ENCODE measurements at regions not wholly inside any gene's neighbourhood (a gene's known extent, or its start where the extent isn't known, plus 50 kb on each side); places are given as distances from the start of the nearest gene placed in this dataset.

- Histone ChIP-seq H3K36me3 (ENCODE audit: control insufficient read depth, insufficient read depth, low read length) (no peaks in the 10 kb centered on the region), H3K27me3 (replicated peaks; ENCODE audit: control insufficient read depth, insufficient read depth, low read length) (no peaks in the 10 kb centered on the region), H3K4me3 (replicated peaks; ENCODE audit: low read depth, low read length) (no peak overlapping the region)
- TF ChIP-seq CTCF (IDR thresholded peaks at IDR 0.05; ENCODE audit: insufficient read depth, low read length, poor library complexity, severe bottlenecking), result no peak
- no peak for DNase-seq (ENCODE audit: extremely low read depth, insufficient read length)
These were observed 967.5 kb upstream of the PIK3C3 start for GRCh38 chr18:40987581-40987980.

- H3K36me3 ChIP-seq (ENCODE audit: control insufficient read depth, insufficient read depth, low read length), result no peaks in the 10 kb centered on the region
- H3K27me3 ChIP-seq (replicated peaks; ENCODE audit: control insufficient read depth, insufficient read depth, low read length), result no peaks in the 10 kb centered on the region
- no peak overlapping the region for H3K4me3 ChIP-seq (replicated peaks; ENCODE audit: low read depth, low read length)
- no peak for DNase-seq (ENCODE audit: extremely low read depth, insufficient read length)
- no peak for TF ChIP-seq CTCF (IDR thresholded peaks at IDR 0.05; ENCODE audit: insufficient read depth, low read length, poor library complexity, severe bottlenecking)
These were observed 969.6 kb upstream of the PIK3C3 start for GRCh38 chr18:40985436-40985835.

GRCh38 chr18:40984856-40985255 is 970.2 kb upstream of the PIK3C3 start:
- TF ChIP-seq CTCF (IDR thresholded peaks at IDR 0.05; ENCODE audit: insufficient read depth, low read length, poor library complexity, severe bottlenecking), result no peak
- no peaks in the 10 kb centered on the region for H3K36me3 ChIP-seq (ENCODE audit: control insufficient read depth, insufficient read depth, low read length)
- no peaks in the 10 kb centered on the region for H3K27me3 ChIP-seq (replicated peaks; ENCODE audit: control insufficient read depth, insufficient read depth, low read length)
- no peak overlapping the region for H3K4me3 ChIP-seq (replicated peaks; ENCODE audit: low read depth, low read length)
- DNase-seq (ENCODE audit: extremely low read depth, insufficient read length), result no peak

GRCh38 chr18:40983835-40984234 is 971.2 kb upstream of the PIK3C3 start:
- no peak overlapping the region for H3K4me3 ChIP-seq (replicated peaks; ENCODE audit: low read depth, low read length)
- H3K27me3 ChIP-seq (replicated peaks; ENCODE audit: control insufficient read depth, insufficient read depth, low read length), result no peaks in the 10 kb centered on the region
- H3K36me3 ChIP-seq (ENCODE audit: control insufficient read depth, insufficient read depth, low read length), result no peaks in the 10 kb centered on the region
- TF ChIP-seq CTCF (IDR thresholded peaks at IDR 0.05; ENCODE audit: insufficient read depth, low read length, poor library complexity, severe bottlenecking), result no peak
- DNase-seq (ENCODE audit: extremely low read depth, insufficient read length), result no peak

GRCh38 chr18:40980171-40980570 is 974.9 kb upstream of the PIK3C3 start:
- H3K27me3 ChIP-seq (replicated peaks; ENCODE audit: control insufficient read depth, insufficient read depth, low read length), result no peaks in the 10 kb centered on the region
- no peak for DNase-seq (ENCODE audit: extremely low read depth, insufficient read length)
- H3K4me3 ChIP-seq (replicated peaks; ENCODE audit: low read depth, low read length), result no peak overlapping the region
- no peak for TF ChIP-seq CTCF (IDR thresholded peaks at IDR 0.05; ENCODE audit: insufficient read depth, low read length, poor library complexity, severe bottlenecking)
- H3K36me3 ChIP-seq (ENCODE audit: control insufficient read depth, insufficient read depth, low read length), result no peaks in the 10 kb centered on the region

- TF ChIP-seq CTCF (IDR thresholded peaks at IDR 0.05; ENCODE audit: insufficient read depth, low read length, poor library complexity, severe bottlenecking), result no peak
- no peak for DNase-seq (ENCODE audit: extremely low read depth, insufficient read length)
- H3K36me3 ChIP-seq (ENCODE audit: control insufficient read depth, insufficient read depth, low read length), result no peaks in the 10 kb centered on the region
- no peak overlapping the region for H3K4me3 ChIP-seq (replicated peaks; ENCODE audit: low read depth, low read length)
- no peaks in the 10 kb centered on the region for H3K27me3 ChIP-seq (replicated peaks; ENCODE audit: control insufficient read depth, insufficient read depth, low read length)
These were observed 979.0 kb upstream of the PIK3C3 start for GRCh38 chr18:40976050-40976449.

All from GM06990 (cell line).